GM19372 (cell line): ENCODE measurements at regions not wholly inside any gene's neighbourhood (a gene's known extent, or its start where the extent isn't known, plus 50 kb on each side); places are given as distances from the start of the nearest gene placed in this dataset.

Experiments used
- ATAC-seq: cut with Tn5 transposase; IDR thresholded peaks from one replicate; pipeline ENCODE4 v1.9.1; 2021; ENCODE audit warnings: mild to moderate bottlenecking, low read depth, moderate library complexity; ENCODE audit not compliant: unreplicated experiment

- ATAC-seq: no peak
Observed at GRCh38 chr9:20291201-20291600, 331.1 kb downstream of the MLLT3 start.

DNA sequence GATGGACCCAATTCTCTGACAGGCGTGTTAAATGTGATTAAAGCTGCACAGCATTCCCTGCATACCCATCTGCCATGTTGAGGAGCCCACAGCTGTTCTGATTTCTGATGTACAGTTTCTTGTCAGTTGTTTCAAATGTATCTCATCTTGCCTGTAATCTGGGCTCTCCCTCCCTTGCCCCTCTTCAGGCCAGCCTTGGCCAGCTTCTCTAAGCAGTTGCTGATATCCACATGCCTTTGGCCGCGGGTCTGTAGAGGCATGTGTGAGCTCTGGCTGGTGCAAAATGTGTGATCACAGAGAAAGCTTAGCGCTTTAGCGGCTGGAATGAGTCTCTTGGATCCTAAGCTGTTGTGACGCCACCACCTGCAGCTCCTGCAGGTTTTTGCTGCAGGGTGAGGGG lies 332.0 kb downstream of the MLLT3 start:
- ATAC-seq: no peak

- ATAC-seq: no peak
Observed at GRCh38 chr9:20289423-20290010, 332.8 kb downstream of the MLLT3 start.

GRCh38 chr9:20286969-20287368 lies 335.3 kb downstream of the MLLT3 start:
- no peak for ATAC-seq

DNA sequence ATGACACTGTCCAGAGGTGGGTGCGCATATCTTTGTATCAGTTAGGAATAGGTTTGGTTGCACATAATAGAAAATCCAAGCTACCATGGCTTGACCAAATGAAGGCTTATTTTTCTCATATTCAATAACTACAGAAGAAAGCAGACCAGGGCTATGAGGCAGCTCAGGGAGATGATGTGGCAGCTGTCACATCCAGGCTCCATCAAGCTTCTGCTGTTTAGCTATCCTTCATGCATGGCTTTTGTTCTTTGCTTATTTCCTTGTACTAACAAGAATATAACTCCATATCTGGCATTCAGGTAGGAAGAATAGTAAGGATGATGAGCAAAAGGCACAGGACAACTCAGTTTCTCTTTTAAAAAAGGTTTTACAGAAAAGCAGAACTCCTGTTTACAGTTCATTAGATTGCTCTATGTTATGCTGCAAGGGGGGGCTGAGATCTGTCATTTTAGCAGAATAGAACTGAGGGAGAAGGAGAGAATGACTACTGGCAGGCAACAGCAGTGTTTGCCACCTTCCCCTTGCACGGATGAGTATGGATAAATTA lies 336.1 kb downstream of the MLLT3 start:
- ATAC-seq: no peak

DNA sequence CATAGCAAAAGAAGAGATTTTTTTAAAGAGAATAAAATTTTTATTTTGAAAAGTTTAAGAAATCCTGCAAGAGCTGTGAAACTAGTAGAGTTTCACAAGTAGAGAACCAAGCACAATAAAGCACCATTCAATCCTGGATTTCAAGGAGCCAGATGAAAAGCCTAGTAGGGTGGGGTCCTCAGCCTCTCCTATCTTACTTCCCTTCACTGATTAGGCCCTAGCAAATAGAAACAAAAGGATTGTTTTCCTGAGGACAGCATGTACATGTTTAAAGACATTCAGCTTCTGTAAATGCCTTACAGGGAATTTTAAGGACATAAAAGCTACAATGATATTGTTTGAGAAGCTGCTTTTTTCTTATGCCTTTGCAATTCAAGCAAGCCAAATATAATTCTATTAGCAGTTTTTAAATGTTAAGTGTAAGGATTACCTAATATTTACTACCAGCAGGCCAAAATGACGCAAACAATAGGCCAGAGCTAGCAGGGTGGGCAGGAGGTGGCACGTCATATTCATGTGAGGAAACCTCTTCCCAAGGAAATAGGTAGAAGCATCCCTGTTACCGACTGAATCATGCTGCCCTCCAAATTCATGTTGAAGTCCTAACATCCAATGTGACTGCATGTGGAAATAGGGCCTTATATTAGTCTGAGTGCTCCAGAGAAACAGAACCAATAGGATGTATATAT lies 337.6 kb downstream of the MLLT3 start:
- no peak for ATAC-seq

- ATAC-seq: no peak
Observed at GRCh38 chr9:20280330-20280729, 342.0 kb downstream of the MLLT3 start.

GRCh38 chr9:20276762-20277161 lies 345.5 kb downstream of the MLLT3 start:
- ATAC-seq: no peak

GRCh38 chr9:20271723-20272122 lies 350.6 kb downstream of the MLLT3 start:
- ATAC-seq: no peak

DNA sequence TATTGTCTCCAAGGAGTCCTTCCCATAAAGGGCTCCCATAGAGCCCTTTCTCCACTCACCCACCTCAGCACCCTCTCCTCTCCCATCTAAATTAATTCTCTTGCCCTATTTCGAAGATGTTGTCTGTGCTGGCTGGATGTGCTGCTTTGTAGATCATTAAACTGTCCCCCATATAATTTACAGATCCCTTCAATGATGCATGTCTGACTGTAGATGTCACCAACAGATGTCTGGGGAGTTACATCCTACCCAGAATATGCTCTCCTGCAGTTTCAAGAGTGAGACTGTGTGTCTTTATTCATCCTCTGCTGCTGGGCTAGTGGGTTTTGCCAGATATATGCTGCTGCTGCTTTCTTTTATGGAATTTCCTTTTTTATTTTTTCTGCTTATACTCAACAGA lies 351.2 kb downstream of the MLLT3 start:
- ATAC-seq: no peak

- no peak for ATAC-seq
Observed at GRCh38 chr9:20270161-20270560, 352.1 kb downstream of the MLLT3 start.

DNA sequence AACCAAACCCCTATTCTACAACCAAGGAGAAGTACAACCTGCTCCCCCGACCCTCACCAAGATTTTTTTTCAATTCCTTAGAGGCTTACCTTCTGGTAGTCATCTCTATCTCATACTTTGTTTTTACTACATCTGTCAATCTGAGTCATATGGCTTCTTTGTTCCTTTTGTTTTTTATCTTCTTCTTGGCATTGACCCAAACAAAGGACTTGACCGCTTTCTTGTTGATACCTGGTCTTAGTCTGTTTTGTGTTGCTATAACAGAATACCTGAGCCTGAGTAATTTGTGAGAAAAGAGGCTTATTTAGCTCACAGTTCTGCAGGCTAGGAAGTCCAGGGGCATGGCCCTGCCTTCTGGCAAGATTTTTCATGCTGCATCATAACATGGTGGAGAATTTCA lies 352.7 kb downstream of the MLLT3 start:
- no peak for ATAC-seq

DNA sequence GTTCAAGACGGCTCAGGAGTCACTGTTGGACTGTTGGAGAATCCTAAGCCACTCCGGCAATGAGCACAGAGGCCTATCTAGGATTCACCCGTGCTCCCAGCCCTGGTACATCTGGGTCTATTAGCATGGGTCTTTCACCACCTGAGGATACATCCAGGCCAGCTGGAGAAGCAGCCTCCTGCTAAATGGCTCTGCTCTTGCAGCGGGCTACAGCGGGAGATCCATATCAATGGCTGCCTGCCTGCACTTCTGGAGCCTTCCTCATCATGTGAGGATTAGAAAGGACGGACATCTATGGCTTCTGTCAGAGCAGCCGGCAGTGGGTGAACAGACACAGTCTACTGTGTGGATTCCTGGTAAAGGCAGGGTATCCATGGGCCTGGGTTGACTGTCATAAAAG lies 357.4 kb downstream of the MLLT3 start:
- ATAC-seq: no peak

DNA sequence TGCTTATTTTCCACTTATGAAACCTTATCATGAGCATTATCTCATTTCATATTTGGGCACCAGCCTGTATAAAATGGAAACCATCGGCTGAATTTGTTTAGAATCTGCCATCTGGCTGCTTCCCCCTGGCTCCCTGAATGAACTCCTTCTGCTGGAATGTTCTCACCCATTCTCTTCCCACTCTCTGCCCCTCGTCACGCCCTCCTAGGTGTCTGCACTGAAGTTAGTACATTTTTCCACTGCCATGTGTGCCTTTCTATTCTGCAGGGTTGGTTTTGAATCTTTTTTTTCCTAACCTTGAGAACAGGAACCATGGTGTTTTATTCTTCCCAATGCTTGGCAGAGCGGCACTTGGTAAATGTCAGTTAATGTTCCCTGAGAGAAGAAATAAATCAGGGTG lies 359.7 kb downstream of the MLLT3 start:
- ATAC-seq: no peak

- no peak for ATAC-seq
Observed at GRCh38 chr9:20256284-20256948, 365.9 kb downstream of the MLLT3 start.

GRCh38 chr9:20255052-20255451 lies 367.2 kb downstream of the MLLT3 start:
- ATAC-seq: no peak

DNA sequence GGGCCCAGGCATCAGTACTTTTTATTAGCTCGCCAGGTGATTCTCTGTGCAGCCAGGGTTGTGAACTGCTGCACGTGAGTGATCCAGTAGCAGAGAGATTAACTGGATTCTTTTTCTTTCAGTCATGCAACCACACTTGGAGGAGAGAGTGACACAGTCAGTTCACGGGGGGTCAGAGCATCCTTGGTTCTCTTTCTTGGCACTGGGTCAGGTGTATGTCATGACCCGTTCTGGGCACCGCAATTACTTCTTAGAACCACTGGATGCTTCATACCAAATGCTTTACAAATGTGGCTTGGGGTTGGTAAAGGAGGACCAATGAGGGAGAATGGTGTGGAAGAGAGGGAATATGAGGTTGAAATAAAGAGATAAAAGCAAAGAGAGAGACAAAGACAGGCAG lies 368.7 kb downstream of the MLLT3 start:
- ATAC-seq: no peak

DNA sequence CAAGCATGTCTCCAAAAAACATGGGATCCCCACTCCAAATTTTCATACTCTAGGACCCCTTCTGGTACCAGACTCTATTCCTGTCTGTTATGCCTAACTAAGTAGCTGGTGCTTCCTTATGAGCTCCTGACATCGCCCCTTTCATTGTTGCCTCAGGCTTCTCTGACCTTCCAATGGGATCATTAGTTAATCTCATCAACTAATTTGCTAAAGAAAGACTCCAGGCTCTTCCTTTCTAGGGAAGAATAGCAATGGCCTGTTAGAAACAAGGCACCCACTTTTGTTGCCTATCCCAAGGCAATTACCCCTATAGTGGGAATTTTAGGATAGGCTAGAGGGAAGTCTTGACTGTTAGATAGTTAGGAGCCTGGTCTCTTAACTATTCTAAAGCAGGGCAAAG lies 369.5 kb downstream of the MLLT3 start:
- no peak for ATAC-seq

DNA sequence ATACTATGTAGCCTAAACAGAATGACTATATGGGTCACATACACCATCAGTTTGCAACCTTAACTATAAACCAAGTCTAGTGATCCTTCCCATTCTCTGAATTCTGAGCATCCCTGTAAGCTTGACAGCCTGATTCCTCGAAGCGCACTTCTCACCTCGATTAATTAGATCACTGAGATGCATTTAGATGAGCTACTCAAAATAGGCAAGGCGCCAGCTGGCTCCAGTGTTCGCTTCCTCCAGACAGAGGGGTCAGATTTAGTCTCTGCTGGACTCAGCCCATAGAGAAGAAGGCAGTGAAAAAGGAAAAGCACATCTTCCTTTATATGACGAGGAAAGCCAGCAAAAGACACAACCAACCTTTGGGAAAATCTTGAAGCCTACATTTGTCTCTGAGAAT lies 371.5 kb downstream of the MLLT3 start:
- no peak for ATAC-seq

DNA sequence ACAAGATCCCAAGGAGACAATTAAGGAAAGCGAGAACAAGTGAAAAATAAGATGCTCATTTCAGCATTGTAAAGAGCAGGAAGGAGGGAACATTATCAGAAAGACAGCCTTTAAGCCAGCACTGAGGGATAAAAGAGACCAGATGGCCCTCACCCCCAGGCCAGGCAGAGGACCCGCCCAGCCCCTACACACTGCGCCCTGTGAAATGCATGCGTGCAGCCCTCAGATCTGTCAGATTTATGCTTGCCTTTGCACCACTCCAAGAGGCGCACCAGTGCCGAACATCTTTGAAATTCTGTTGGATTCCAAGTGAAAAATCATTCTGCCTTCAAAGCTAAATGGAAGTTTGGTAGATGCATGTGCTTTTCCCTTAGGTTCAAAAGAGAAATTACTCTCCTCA lies 378.0 kb downstream of the MLLT3 start:
- ATAC-seq: no peak

GRCh38 chr9:20243841-20244240 lies 378.5 kb downstream of the MLLT3 start:
- ATAC-seq: no peak
